ENCODE measurements at regions not wholly inside any gene's neighbourhood (a gene's known extent, or its start where the extent isn't known, plus 50 kb on each side); places are given as distances from the start of the nearest gene placed in this dataset.

DNA sequence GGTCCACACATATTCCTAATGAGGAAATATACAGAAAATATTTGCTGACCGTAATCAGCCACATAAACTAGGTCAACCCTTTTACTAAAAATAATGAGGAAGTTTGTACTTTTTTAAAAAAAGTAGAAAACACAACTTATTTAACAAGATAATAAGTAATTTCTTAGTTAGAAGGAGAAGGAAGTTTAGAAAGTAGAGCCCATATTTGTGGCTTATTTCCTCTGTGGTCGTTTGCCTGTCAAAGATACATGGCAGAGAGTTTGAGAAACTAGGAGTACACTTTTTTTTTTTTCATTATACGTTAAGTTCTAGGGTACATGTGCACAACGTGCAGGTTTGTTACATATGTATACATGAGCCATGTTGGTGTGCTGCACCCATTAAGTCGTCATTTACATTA lies 1205.2 kb upstream of the MIR17HG start:
- DNase-seq (ENCODE audit: low read depth in 4 of 4, low spot score in 3 of 4), result no peak

- DNase-seq (ENCODE audit: low read depth in 4 of 4, low spot score in 3 of 4), result no peak
Observed at GRCh38 chr13:90154311-90154960, 1193.1 kb upstream of the MIR17HG start.

GRCh38 chr13:90156390-90156789 lies 1191.1 kb upstream of the MIR17HG start:
- no peak for DNase-seq (ENCODE audit: low read depth in 4 of 4, low spot score in 3 of 4)

GRCh38 chr13:90168953-90169352 lies 1178.5 kb upstream of the MIR17HG start:
- no peak for DNase-seq (ENCODE audit: low read depth in 4 of 4, low spot score in 3 of 4)

GRCh38 chr13:90170208-90170607 lies 1177.3 kb upstream of the MIR17HG start:
- DNase-seq (ENCODE audit: low read depth in 4 of 4, low spot score in 3 of 4), result no peak

GRCh38 chr13:90171649-90172048 lies 1175.8 kb upstream of the MIR17HG start:
- DNase-seq (ENCODE audit: low read depth in 4 of 4, low spot score in 3 of 4), result no peak

DNA sequence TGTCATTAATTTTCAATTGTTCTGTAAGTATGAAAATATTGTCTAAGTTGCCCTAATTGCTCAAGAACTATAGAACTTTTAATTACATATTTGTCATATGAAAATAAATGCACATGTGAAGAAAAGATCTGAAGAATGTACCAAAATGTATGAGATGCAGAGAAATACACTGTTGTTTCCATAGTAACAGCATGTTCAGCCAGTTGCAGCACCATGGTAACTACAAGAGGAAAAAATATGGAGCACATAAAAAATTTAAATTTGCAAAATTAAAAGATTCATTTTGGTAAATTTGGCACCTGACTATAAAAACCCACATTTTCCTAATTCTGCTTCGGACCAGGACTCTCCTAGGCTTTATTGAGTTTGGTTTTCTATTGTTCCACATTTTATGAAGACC lies 1170.0 kb upstream of the MIR17HG start:
- DNase-seq (ENCODE audit: low read depth in 4 of 4, low spot score in 3 of 4), result no peak

- no peak for DNase-seq (ENCODE audit: low read depth in 4 of 4, low spot score in 3 of 4)
Observed at GRCh38 chr13:90184355-90184754, 1163.1 kb upstream of the MIR17HG start.

DNA sequence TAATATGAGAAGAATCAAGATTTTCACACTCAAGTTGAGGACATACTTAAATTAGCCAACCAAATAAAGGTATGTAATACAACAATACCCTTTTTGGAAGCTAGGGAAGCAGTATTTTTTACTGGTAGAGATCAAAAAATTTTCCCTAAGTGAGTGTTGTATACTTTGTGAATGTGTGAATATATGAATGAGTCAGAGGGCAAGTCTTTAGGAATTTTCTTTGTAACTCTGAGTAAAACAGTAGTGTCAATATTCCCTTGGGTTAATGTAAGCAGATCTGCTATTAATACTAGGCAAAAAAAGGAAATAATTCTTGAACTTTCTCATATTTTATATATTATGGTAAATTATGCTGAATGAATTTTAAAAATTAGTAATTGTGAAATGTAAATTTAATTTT lies 1161.8 kb upstream of the MIR17HG start:
- DNase-seq (ENCODE audit: low read depth in 4 of 4, low spot score in 3 of 4), result no peak

DNA sequence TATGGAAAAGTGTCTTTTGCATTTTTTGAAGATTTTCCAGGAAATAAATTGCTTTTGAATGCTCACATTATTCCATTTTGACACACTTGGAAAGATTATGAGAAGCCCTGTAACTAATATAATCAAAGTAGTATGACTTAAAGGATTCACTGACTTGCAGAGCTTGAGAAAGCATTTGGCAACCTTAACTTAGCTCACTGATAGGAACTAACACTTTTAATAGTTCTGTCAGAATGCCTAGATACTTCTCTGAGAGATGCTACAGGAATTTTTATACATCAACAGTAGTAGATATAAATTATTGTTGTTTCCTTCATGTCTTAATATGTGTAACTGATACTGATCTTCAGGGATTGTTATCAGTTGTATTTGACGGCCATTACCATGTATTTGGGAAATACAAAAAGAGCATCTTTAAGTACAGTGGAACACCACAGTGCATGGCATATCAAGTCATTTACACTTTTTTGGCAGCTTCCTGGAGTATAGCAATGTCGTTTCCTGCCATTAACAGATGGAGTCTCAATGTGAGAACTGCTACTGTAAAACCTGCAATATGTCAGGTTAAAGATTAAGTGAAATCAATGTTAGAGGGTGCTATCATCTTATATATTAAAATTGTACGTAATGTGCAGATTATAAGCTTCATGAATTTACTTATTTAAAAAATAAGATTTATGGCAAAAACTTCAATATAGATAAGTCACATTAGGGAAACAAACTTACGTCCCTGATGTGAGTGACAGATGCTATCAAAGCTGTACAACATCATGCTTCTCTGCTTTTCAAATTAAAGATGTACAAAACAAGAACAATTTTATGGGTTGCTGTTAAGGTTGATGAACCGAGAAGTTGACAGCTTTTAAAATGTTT lies 1159.8 kb upstream of the MIR17HG start:
- no peak for DNase-seq (ENCODE audit: low read depth in 4 of 4, low spot score in 3 of 4)

DNA sequence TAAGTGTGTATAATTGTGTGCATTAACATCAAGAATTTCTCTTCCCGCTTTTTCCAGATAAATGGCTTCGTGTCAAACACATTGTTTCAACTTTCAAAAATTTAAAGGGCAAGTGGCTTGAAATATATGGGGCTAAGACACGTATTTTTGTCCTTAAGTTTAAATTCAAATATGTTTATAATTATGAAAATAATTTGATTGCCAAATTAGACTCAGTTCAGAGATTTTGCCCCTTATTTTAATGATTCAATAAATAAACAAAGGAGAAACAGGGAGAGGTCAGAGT lies 1159.2 kb upstream of the MIR17HG start:
- DNase-seq (ENCODE audit: low read depth in 4 of 4, low spot score in 3 of 4), result no peak

DNA sequence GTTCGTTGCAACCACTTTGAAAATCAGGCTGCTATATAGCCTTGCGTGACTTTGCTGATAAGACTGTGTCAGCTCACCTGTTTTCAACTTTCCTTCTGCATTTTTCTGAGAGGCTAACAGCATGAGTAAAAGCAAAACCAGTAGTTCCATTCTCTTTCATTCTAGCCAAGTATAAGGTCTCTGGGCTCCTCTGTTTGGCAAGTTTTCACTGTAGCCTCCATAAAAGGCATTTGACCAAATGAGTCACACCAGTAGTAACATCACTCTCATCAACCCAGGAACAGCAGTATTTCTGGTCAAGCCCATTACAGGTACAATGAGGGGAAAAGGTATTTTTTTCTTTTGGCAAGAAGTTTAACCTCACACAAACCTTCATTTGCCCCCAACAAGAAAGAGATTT lies 1149.8 kb upstream of the MIR17HG start:
- DNase-seq (ENCODE audit: low read depth in 4 of 4, low spot score in 3 of 4), result no peak

DNA sequence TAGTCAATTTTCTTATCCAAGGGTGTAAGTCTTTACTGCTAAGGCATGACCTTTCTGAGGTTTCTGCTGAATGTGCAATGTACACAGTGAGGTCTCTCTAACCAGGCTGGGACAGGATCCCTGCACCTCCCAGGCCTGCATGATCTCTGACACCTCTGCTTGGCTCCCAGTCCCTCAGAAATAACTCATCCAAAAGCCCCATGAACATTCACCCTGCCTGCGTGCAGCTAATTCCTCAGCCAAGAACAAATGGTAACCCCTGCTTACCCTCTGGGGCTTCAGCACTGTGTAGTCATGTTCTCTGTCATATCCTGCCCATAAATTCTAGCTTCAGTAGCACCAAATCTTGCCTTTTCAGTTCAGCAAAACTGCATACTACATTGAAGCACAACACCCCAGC lies 1146.3 kb upstream of the MIR17HG start:
- DNase-seq (ENCODE audit: low read depth in 4 of 4, low spot score in 3 of 4), result peak in 1 of 4 donors; percentile 23

DNA sequence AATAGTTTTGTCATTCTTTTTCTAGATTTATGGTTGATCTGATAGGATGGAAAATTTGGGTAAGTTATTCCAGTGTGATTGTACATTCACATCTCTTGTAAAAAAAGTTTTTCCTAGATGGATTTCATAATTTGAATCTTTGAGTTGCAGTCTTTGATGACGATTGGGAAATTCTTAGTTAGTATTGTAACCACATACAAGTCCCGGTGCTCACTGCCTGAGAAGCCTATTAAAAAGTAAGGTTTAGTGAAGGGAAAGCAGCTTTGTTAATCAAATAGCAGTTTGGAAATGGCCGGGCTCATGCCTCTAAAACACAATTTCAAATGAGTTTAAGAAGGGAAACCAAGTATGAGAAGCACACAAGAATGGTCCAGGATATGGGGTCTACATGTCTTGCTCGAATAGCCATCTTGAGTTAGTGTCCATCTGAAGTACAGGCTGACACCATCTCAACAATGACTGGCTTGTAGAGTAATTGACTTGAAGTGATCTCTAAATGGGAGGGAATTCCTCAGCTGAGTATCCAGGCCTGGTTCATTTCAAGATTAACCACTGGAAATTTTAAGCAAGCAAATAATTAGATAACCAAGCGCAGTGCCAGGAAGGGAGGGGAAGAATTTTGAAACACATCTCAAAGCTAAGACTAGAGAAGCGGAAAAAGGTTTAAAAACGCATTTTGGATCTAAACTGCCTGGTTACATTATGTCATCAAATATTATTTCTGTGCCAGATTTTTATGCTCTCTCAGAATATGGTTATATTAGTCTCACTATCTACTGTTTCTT lies 1145.6 kb upstream of the MIR17HG start:
- no peak for DNase-seq (ENCODE audit: low read depth in 4 of 4, low spot score in 3 of 4)

DNA sequence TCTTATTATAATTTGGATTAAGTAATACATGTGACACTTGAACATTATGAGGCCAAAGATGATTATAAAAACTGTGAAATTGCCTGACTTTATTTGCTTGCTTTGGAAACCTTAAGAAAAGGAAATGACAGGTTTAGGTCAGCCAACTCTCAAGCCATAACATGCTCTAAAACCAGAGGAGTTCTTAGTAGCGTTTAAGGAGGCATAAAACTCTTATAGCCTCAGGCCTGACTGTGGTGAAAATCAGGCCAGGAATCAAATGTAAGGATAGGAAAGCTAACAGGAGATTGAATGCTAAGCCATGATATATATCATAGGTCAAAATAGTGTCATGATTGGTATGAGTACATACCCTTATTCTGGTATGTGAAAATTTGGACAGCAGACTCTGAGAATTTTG lies 1142.4 kb upstream of the MIR17HG start:
- no peak for DNase-seq (ENCODE audit: low read depth in 4 of 4, low spot score in 3 of 4)

DNA sequence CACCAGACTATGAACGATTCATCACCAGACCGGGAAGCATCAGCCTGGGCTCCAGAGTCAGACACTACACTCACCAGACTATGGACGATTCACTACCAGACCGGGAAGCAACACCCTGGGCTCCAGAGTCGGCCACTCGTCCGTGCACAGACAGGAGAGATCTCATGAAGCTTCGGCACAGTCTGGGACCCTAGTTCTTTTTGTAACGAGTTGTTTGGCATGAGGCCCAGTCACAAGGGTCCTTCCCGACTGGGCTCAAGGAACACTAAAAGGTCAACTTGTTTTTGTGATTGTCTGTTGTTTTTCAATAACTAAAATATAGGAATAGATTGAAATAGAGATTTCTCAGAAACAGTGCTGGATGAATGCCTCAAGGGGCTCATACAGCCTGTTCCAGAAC lies 1141.6 kb upstream of the MIR17HG start:
- no peak for DNase-seq (ENCODE audit: low read depth in 4 of 4, low spot score in 3 of 4)

GRCh38 chr13:90217275-90217674 lies 1130.2 kb upstream of the MIR17HG start:
- no peak for DNase-seq (ENCODE audit: low read depth in 4 of 4, low spot score in 3 of 4)

DNA sequence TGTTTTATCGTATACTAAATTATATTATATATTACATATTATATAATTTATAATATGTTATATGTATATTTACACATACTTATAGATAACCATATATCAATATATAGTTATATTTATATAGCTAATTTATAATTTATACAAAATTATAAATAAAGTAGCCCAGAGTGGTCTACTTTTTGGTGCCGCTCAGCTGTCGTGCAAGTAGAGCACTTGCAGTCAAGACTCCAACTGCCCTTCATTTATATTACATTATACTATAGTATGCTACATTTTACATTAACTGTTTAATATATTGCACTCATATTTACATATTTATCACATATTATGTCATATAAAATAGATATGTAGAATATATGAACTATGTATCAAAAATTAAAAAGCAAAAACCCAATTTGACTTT lies 1124.7 kb upstream of the MIR17HG start:
- DNase-seq (ENCODE audit: low read depth in 4 of 4, low spot score in 3 of 4), result no peak

DNA sequence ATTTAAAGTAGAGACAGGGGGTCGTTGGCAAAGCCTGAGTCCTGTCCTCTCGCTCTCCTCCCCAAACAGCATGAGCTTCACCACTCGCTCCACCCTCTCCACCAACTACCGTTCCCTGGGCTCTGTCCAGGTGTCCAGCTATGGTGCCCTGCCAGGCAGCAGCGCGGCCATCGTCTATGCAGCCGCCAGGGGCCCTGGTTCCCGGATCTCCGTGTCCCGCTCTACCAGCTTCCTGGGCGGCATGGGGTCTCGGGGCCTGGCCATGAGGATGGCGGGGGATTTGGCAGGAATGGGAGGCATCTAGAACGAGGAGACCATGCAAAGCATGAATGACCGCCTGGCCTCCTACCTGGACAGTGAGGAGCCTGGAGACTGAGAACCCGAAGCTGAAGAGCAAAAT lies 1117.2 kb upstream of the MIR17HG start:
- no peak for DNase-seq (ENCODE audit: low read depth in 4 of 4, low spot score in 3 of 4)

- no peak for DNase-seq (ENCODE audit: low read depth in 4 of 4, low spot score in 3 of 4)
Observed at GRCh38 chr13:90232291-90232690, 1115.2 kb upstream of the MIR17HG start.

DNA sequence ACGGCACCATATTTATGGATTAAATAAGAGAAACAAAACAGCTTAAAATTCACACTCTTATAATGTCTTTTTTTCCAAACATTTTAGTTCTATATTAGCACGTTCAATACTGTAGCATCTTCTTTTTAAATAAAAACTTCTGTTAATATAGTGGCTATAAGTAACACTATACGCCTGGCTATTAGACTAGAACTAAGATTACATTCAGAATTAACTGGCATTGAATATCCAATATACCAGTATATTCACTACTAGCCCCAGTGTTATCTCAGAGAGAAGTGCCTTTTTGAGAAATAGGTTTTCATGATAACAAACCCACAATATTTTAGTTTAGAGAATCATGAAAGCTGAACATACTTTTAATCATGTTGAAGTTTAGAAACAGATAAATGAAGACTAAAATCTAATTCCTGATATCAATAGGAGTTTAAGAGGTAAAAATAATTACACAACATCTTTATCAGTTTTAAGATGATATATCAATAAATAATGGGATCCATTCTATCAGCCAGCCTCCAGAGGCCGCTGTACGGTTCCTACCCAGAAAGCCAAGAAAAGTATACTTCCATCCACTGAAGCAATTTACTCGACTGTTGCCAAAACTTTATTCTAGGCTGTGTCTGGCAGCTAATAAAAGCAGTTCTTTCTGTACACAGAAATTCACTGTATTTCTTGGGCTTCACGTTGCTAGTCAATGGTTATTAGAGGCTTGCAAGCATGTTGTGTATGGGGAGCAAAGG lies 1113.4 kb upstream of the MIR17HG start:
- DNase-seq (ENCODE audit: low read depth in 4 of 4, low spot score in 3 of 4), result no peak
